BE2C (cell line): ENCODE measurements at regions not wholly inside any gene's neighbourhood (a gene's known extent, or its start where the extent isn't known, plus 50 kb on each side); places are given as distances from the start of the nearest gene placed in this dataset.

Source experiments
- DNase-seq: peaks from one replicate; pipeline ENCODE4 v3.0.0-alpha.2; 2020
- H3K27me3 ChIP-seq: fragments of 250-450 bp; sonication (Bioruptor Pico); 2 replicates; pipeline ENCODE4 v1.5.1; 2020; ENCODE audit warnings: mild to moderate bottlenecking
- H3K36me3 ChIP-seq: fragments of 250-450 bp; sonication (Bioruptor Pico); 2 replicates; pipeline ENCODE4 v1.5.1; 2020; ENCODE audit warnings: mild to moderate bottlenecking
- H3K4me1 ChIP-seq: fragments of 250-450 bp; sonication (Bioruptor Pico); 2 replicates; pipeline ENCODE4 v1.5.1; 2020
- H3K4me3 ChIP-seq: 2 replicates; pipeline ENCODE4 v1.5.1; 2011; ENCODE audit warnings: low read depth, low read length
- H3K9me3 ChIP-seq: fragments of 250-450 bp; sonication (Bioruptor Pico); 2 replicates; pipeline ENCODE4 v1.5.1; 2020
- CTCF ChIP-seq: IDR thresholded peaks from 2 replicates; pipeline ENCODE4 v1.5.1; 2012; ENCODE audit warnings: mild to moderate bottlenecking, low read depth, low read length

GRCh38 chr2:205913668-205914067 lies 172.3 kb downstream of the INO80D start:
- H3K36me3 ChIP-seq, result no peaks in the 10 kb centered on the region
- no peaks in the 10 kb centered on the region for H3K9me3 ChIP-seq
- no peaks in the 10 kb centered on the region; the same call in 1 of the 2 replicates for H3K4me1 ChIP-seq
- H3K27me3 ChIP-seq, result no peaks in the 10 kb centered on the region
- TF ChIP-seq CTCF, result no peak
- H3K4me3 ChIP-seq, result no peak overlapping the region
- DNase-seq, result no peak

GRCh38 chr2:205911306-205911705 lies 174.7 kb downstream of the INO80D start:
- no peak for TF ChIP-seq CTCF
- no peaks in the 10 kb centered on the region; the same call in 1 of the 2 replicates for H3K4me1 ChIP-seq
- no peaks in the 10 kb centered on the region for H3K27me3 ChIP-seq
- H3K9me3 ChIP-seq, result no peaks in the 10 kb centered on the region
- no peak overlapping the region for H3K4me3 ChIP-seq
- no peaks in the 10 kb centered on the region for H3K36me3 ChIP-seq
- DNase-seq, result no peak

GRCh38 chr2:205909184-205909572 lies 176.8 kb downstream of the INO80D start:
- Histone ChIP-seq H3K4me1 (no peaks in the 10 kb centered on the region; the same call in 1 of the 2 replicates), H3K4me3 (no peak overlapping the region), H3K9me3 (no peaks in the 10 kb centered on the region), H3K36me3 (no peaks in the 10 kb centered on the region), H3K27me3 (no peaks in the 10 kb centered on the region)
- no peak for TF ChIP-seq CTCF
- DNase-seq, result no peak

- no peak overlapping the region for H3K4me3 ChIP-seq
- no peaks in the 10 kb centered on the region for H3K36me3 ChIP-seq
- TF ChIP-seq CTCF, result no peak
- H3K9me3 ChIP-seq, result no peaks in the 10 kb centered on the region
- no peak for DNase-seq
- no peaks in the 10 kb centered on the region for H3K27me3 ChIP-seq
- no peaks in the 10 kb centered on the region; the same call in 1 of the 2 replicates for H3K4me1 ChIP-seq
These were observed 177.5 kb downstream of the INO80D start for GRCh38 chr2:205908212-205909183.

GRCh38 chr2:205906419-205906818 lies 179.6 kb downstream of the INO80D start:
- TF ChIP-seq CTCF, result no peak
- no peaks in the 10 kb centered on the region for H3K36me3 ChIP-seq
- no peaks in the 10 kb centered on the region for H3K9me3 ChIP-seq
- no peak overlapping the region for H3K4me3 ChIP-seq
- H3K4me1 ChIP-seq, result peaks cover 7% of the 10 kb centered on the region
- DNase-seq, result no peak
- no peaks in the 10 kb centered on the region for H3K27me3 ChIP-seq

- Histone ChIP-seq H3K27me3 (no peaks in the 10 kb centered on the region), H3K36me3 (no peaks in the 10 kb centered on the region), H3K4me1 (peaks cover 7% of the 10 kb centered on the region), H3K9me3 (no peaks in the 10 kb centered on the region), H3K4me3 (no peak overlapping the region)
- DNase-seq, result no peak
- TF ChIP-seq CTCF, result no peak
These were observed 180.4 kb downstream of the INO80D start for GRCh38 chr2:205905576-205905975.
